Astrocyte (in vitro differentiated cells and primary cell): ENCODE measurements at regions not wholly inside any gene's neighbourhood (a gene's known extent, or its start where the extent isn't known, plus 50 kb on each side); places are given as distances from the start of the nearest gene placed in this dataset.

Experiments used
- DNase-seq: peaks from one replicate; pipeline ENCODE4 v3.0.0-alpha.2; 2010; ENCODE audit warnings: low read depth
- FAIRE-seq: peaks from 2 replicates; lab custom pipeline; 2011; peaks lifted over from hg19 to GRCh38; lab: Jason Lieb, UNC
- H2AFZ ChIP-seq: 2 replicates; pipeline ENCODE4 v1.6.0; 2012; ENCODE audit warnings: low read depth, low read length, inconsistent platforms
- H3K27ac ChIP-seq: 2 replicates; pipeline ENCODE4 v1.5.1; 2011; ENCODE audit warnings: low read depth, low read length, inconsistent platforms
- H3K27me3 ChIP-seq: 2 replicates; pipeline ENCODE4 v1.6.0; 2011; ENCODE audit warnings: low read length, inconsistent platforms; ENCODE audit not compliant: insufficient read depth
- H3K36me3 ChIP-seq: 2 replicates; pipeline ENCODE4 v1.5.1; 2011; ENCODE audit warnings: low read length, inconsistent platforms; ENCODE audit not compliant: insufficient read depth
- H3K4me1 ChIP-seq: 2 replicates; pipeline ENCODE4 v1.5.1; 2011; ENCODE audit warnings: low read length, inconsistent platforms; ENCODE audit not compliant: insufficient read depth
- H3K4me2 ChIP-seq: 2 replicates; pipeline ENCODE4 v1.6.0; 2012; ENCODE audit warnings: low read length, inconsistent platforms
- H3K4me3 ChIP-seq: 2 replicates; pipeline ENCODE4 v1.5.1; 2011; ENCODE audit warnings: low read depth, mild to moderate bottlenecking, low read length, inconsistent platforms; ENCODE audit not compliant: insufficient read depth
- H3K79me2 ChIP-seq: 2 replicates; pipeline ENCODE4 v1.6.0; 2012; ENCODE audit warnings: mild to moderate bottlenecking, low read length, inconsistent platforms; ENCODE audit not compliant: insufficient read depth
- H3K9ac ChIP-seq: 2 replicates; pipeline ENCODE4 v1.6.0; 2012; ENCODE audit warnings: mild to moderate bottlenecking, low read length, inconsistent platforms
- H3K9me3 ChIP-seq: 2 replicates; pipeline ENCODE4 v1.5.1; 2012; ENCODE audit warnings: low read depth, mild to moderate bottlenecking, low read length, inconsistent platforms; ENCODE audit not compliant: insufficient read depth
- H4K20me1 ChIP-seq: 2 replicates; pipeline ENCODE4 v1.6.0; 2012; ENCODE audit warnings: low read length, inconsistent platforms; ENCODE audit not compliant: insufficient read depth
- H3K27ac Mint-ChIP-seq: one replicate; pipeline ENCODE4 v1.8.0; 2021; ENCODE audit warnings: mild to moderate bottlenecking, mixed read lengths; ENCODE audit not compliant: unreplicated experiment
- H3K27me3 Mint-ChIP-seq: one replicate; pipeline ENCODE4 v1.8.0; 2021; ENCODE audit warnings: low read depth, mixed read lengths; ENCODE audit not compliant: unreplicated experiment
- H3K36me3 Mint-ChIP-seq: one replicate; pipeline ENCODE4 v1.8.0; 2021; ENCODE audit warnings: low read depth, mixed read lengths; ENCODE audit not compliant: unreplicated experiment
- H3K4me1 Mint-ChIP-seq: one replicate; pipeline ENCODE4 v1.8.0; 2021; ENCODE audit warnings: low read depth, mixed read lengths; ENCODE audit not compliant: unreplicated experiment
- H3K4me3 Mint-ChIP-seq: one replicate; pipeline ENCODE4 v1.8.0; 2021; ENCODE audit warnings: mild to moderate bottlenecking, moderate library complexity, mixed read lengths; ENCODE audit not compliant: unreplicated experiment
- H3K9me3 Mint-ChIP-seq: one replicate; pipeline ENCODE4 v1.8.0; 2021; ENCODE audit warnings: mild to moderate bottlenecking, mixed read lengths; ENCODE audit not compliant: unreplicated experiment
- CTCF ChIP-seq: IDR thresholded peaks from 2 replicates; pipeline ENCODE4 v1.5.1; 2011; ENCODE audit warnings: low read depth, mild to moderate bottlenecking, inconsistent platforms, low read length, moderate library complexity; ENCODE audit not compliant: insufficient read depth
- EZH2 ChIP-seq: IDR thresholded peaks from 2 replicates; pipeline ENCODE4 v1.6.1; 2012; ENCODE audit warnings: mild to moderate bottlenecking, low read length, inconsistent platforms; ENCODE audit not compliant: insufficient read depth

- Histone ChIP-seq H3K27me3 (no peaks in the 10 kb centered on the region), H3K4me3 (no peak overlapping the region), H3K27ac (no peak overlapping the region), H3K4me1 (peaks cover 5% of the 10 kb centered on the region), H2AFZ (no peak overlapping the region), H3K9me3 (no peaks in the 10 kb centered on the region), H3K79me2 (no peaks in the 10 kb centered on the region), H4K20me1 (no peaks in the 10 kb centered on the region), H3K9ac (no peak overlapping the region), H3K4me2 (no peak overlapping the region), H3K36me3 (no peaks in the 10 kb centered on the region)
- Mint-ChIP-seq H3K36me3 (no peaks in the 10 kb centered on the region), H3K4me1 (peaks cover 7% of the 10 kb centered on the region), H3K27me3 (peaks cover 19% of the 10 kb centered on the region), H3K9me3 (no peaks in the 10 kb centered on the region), H3K27ac (no peak overlapping the region), H3K4me3 (no peak overlapping the region)
- TF ChIP-seq CTCF: no peak
- TF ChIP-seq EZH2: no peak
- FAIRE-seq (no peak), DNase-seq (peak; percentile 38)
These were observed 439.5 kb downstream of the PLPP3 start for GRCh38 chr1:56139836-56140235.

GRCh38 chr1:56137521-56138505 is 441.6 kb downstream of the PLPP3 start:
- no peaks in the 10 kb centered on the region for H3K79me2 ChIP-seq
- no peaks in the 10 kb centered on the region for H3K9me3 ChIP-seq
- H3K4me2 ChIP-seq: peak overlapping the region; percentile 45
- no peak overlapping the region for H3K4me3 ChIP-seq
- H2AFZ ChIP-seq: no peak overlapping the region
- no peak for TF ChIP-seq CTCF
- H3K36me3 ChIP-seq: no peaks in the 10 kb centered on the region
- Mint-ChIP-seq H3K4me1 (peaks cover 7% of the 10 kb centered on the region), H3K27me3 (peaks cover 21% of the 10 kb centered on the region), H3K27ac (no peak overlapping the region), H3K4me3 (no peak overlapping the region), H3K36me3 (no peaks in the 10 kb centered on the region), H3K9me3 (no peaks in the 10 kb centered on the region)
- no peak overlapping the region for H3K9ac ChIP-seq
- no peaks in the 10 kb centered on the region for H3K27me3 ChIP-seq
- H3K27ac ChIP-seq: no peak overlapping the region
- no peak for FAIRE-seq
- peaks cover 5% of the 10 kb centered on the region for H3K4me1 ChIP-seq
- no peaks in the 10 kb centered on the region for H4K20me1 ChIP-seq
- peak; percentile 56 for DNase-seq

GRCh38 chr1:56137090-56137489 is 442.3 kb downstream of the PLPP3 start:
- H3K27me3 Mint-ChIP-seq: peaks cover 23% of the 10 kb centered on the region
- H3K9me3 ChIP-seq: no peaks in the 10 kb centered on the region
- no peak for TF ChIP-seq CTCF
- TF ChIP-seq EZH2: no peak
- H3K4me2 ChIP-seq: no peak overlapping the region
- H3K36me3 Mint-ChIP-seq: no peaks in the 10 kb centered on the region
- H3K27ac Mint-ChIP-seq: no peak overlapping the region
- H3K27ac ChIP-seq: no peak overlapping the region
- H3K4me1 Mint-ChIP-seq: peaks cover 7% of the 10 kb centered on the region
- no peak for FAIRE-seq
- H3K79me2 ChIP-seq: no peaks in the 10 kb centered on the region
- H3K9ac ChIP-seq: no peak overlapping the region
- H4K20me1 ChIP-seq: no peaks in the 10 kb centered on the region
- no peak overlapping the region for H3K4me3 Mint-ChIP-seq
- no peak for DNase-seq
- H3K36me3 ChIP-seq: no peaks in the 10 kb centered on the region
- H3K9me3 Mint-ChIP-seq: no peaks in the 10 kb centered on the region
- no peak overlapping the region for H2AFZ ChIP-seq
- H3K27me3 ChIP-seq: no peaks in the 10 kb centered on the region
- no peak overlapping the region for H3K4me3 ChIP-seq
- peaks cover 5% of the 10 kb centered on the region for H3K4me1 ChIP-seq
